Kidney epithelial cell (primary cell): ENCODE measurements at regions not wholly inside any gene's neighbourhood (a gene's known extent, or its start where the extent isn't known, plus 50 kb on each side); places are given as distances from the start of the nearest gene placed in this dataset.

Source experiments
- DNase-seq: peaks from one replicate; pipeline ENCODE4 v3.0.0-alpha.2; 2010; ENCODE audit warnings: low read depth
- H3K27me3 ChIP-seq: 2 replicates; pipeline ENCODE4 v1.6.0; 2011; ENCODE audit warnings: low read length; ENCODE audit not compliant: control insufficient read depth, insufficient read depth
- H3K36me3 ChIP-seq: 2 replicates; pipeline ENCODE4 v1.5.1; 2011; ENCODE audit warnings: low read length; ENCODE audit not compliant: control insufficient read depth, insufficient read depth
- H3K4me3 ChIP-seq: 2 replicates; pipeline ENCODE4 v1.5.1; 2011; ENCODE audit warnings: low read depth, mild to moderate bottlenecking, control low read depth, low read length
- TF ChIP-seq, protein P1 (sequence below): IDR thresholded peaks from 2 replicates; pipeline ENCODE4 v1.5.1; 2011; ENCODE audit warnings: mild to moderate bottlenecking, moderate library complexity, low read length, control low read depth, inconsistent platforms; ENCODE audit not compliant: insufficient read depth, poor library complexity, severe bottlenecking

DNA sequence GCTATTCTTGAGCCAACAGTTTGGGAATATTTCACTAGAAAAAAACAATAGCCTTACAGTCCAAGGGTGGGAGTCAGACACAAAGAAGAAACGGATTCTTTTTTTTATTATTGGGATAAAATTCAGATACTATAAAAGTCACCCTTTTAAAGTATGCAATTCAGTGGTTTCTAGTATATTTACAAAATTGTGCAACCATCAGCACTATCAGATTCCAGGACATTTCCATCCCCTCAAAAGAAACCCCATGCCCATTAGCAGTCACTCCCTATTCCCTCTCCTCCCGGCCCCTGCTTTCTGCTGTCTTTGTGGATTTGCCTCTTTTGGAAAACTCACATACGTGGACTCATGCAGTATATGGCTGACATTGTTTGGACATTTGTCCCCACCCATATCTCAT, 134.4 kb downstream of the C16orf95 start:
- H3K36me3 ChIP-seq, result no peaks in the 10 kb centered on the region
- H3K4me3 ChIP-seq, result no peak overlapping the region
- H3K27me3 ChIP-seq, result no peaks in the 10 kb centered on the region
- TF ChIP-seq, protein P1, sequence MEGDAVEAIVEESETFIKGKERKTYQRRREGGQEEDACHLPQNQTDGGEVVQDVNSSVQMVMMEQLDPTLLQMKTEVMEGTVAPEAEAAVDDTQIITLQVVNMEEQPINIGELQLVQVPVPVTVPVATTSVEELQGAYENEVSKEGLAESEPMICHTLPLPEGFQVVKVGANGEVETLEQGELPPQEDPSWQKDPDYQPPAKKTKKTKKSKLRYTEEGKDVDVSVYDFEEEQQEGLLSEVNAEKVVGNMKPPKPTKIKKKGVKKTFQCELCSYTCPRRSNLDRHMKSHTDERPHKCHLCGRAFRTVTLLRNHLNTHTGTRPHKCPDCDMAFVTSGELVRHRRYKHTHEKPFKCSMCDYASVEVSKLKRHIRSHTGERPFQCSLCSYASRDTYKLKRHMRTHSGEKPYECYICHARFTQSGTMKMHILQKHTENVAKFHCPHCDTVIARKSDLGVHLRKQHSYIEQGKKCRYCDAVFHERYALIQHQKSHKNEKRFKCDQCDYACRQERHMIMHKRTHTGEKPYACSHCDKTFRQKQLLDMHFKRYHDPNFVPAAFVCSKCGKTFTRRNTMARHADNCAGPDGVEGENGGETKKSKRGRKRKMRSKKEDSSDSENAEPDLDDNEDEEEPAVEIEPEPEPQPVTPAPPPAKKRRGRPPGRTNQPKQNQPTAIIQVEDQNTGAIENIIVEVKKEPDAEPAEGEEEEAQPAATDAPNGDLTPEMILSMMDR, result no peak
- DNase-seq, result no peak

DNA sequence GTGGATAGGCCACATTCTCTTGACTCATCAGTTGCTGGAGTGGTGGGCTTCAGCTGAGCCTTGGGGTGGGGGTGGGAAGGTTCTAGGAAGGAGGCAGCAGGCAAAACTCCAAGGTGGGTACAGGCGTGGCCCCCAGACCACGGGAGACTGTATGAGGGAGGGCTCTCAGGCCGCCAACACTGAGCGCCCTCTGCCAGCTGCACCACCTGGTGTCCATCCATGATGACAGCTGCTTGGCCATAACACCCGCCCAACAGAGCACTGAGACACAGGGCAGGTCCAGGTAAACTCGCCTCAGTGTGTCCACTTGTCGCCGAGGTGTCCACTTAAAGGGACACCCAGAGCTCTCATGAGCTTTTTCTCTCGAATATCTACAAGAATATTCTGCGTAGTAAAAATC, 133.5 kb downstream of the C16orf95 start:
- no peaks in the 10 kb centered on the region for H3K27me3 ChIP-seq
- no peaks in the 10 kb centered on the region for H3K36me3 ChIP-seq
- H3K4me3 ChIP-seq, result no peak overlapping the region
- DNase-seq, result no peak
- TF ChIP-seq, protein P1, result no peak

DNA sequence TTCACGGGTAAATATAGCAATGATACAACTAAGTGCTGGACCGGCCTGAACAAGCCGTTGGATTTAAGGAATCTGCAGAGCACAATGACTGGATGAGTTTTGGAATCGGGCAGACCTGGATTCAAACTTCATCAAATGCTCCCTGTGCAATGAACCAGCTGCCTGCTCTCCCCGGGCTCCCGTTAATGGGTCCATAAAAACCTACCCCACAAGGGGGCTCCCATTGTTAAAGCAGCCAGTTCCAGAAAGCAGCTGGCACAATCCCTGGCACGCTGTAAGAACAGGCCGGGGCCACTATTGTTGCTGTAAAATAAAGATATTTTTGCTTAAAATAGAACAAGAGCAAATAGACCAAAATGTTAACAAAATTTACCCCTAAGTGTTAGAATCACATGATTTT, 131.9 kb downstream of the C16orf95 start:
- no peaks in the 10 kb centered on the region for H3K27me3 ChIP-seq
- no peak for DNase-seq
- TF ChIP-seq, protein P1, result no peak
- H3K36me3 ChIP-seq, result no peaks in the 10 kb centered on the region
- H3K4me3 ChIP-seq, result no peak overlapping the region

DNA sequence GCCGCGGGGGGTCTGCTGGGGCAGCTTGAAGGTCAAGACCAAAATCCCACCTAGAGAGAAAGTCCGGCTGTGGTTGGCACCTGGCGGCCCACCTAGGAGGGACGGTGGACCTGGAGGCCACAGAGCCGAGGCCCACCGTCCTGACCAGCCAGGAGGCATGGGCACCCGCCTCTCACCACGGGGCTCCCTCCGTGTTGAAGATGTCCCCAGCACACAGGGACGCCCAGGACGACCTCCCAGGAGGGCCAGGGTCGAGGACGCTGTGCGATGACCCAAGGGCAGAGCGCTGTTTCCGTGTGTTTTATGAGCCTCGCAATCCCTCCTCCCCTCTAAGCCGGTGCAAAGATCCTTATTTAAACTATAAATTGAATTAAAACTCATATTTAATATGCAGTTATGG, 131.2 kb downstream of the C16orf95 start:
- no peaks in the 10 kb centered on the region for H3K27me3 ChIP-seq
- H3K36me3 ChIP-seq, result no peaks in the 10 kb centered on the region
- TF ChIP-seq, protein P1, result no peak
- H3K4me3 ChIP-seq, result no peak overlapping the region
- no peak for DNase-seq

DNA sequence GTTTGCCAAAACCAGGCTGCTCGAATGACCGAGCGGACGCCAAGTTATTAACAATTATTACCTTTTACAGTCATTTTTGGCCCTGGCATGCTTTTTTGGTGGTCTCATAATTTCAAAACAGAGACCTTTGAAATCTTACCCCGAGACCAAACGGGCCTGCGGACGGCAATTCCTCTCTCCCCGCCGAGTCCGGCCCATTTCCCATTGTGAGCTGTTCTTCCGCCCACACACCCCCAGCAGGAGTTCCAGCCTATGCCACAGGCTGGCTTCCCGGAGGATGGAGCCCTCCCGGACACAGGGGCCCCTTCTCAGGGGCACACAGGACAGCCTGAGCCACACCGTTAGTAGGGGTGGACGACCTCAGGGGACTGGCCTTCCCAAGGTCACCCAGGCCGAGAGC, 130.7 kb downstream of the C16orf95 start:
- Histone ChIP-seq H3K27me3 (no peaks in the 10 kb centered on the region), H3K4me3 (no peak overlapping the region), H3K36me3 (no peaks in the 10 kb centered on the region)
- TF ChIP-seq, protein P1, result no peak
- DNase-seq, result no peak

DNA sequence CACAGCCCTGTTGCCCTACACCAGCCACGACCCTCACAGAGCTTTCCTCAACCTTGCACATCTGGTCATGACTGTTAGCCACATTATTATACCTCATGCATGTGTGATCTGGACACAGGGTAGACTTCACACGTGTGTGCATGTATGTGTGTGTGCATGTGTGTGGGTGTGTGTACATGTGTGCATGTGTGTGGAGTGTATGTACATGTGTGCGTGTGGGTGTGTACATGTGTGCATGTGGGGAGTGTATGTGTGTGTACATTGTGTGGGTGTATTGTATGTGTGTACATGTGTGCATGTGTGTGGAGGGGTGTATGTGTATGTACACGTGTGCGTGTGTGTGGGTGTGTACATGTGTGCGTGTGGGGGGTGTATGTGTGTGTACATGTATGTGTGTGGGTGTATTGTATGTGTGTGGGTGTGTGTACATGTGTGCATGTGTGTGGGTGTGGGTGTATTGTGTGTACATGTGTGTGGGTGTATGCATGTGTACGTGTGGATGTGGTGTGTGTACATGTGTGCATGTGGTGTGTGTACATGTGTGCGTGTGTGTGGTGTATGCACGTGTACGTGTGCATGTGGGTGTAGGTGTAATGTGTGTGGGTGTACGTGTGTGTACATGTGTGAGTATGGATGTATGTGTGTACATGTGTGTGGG, 130.2 kb downstream of the C16orf95 start:
- Histone ChIP-seq H3K36me3 (no peaks in the 10 kb centered on the region), H3K4me3 (no peak overlapping the region), H3K27me3 (no peaks in the 10 kb centered on the region)
- TF ChIP-seq, protein P1, result no peak
- no peak for DNase-seq
